HG03558 (cell line): ENCODE measurements at regions not wholly inside any gene's neighbourhood (a gene's known extent, or its start where the extent isn't known, plus 50 kb on each side); places are given as distances from the start of the nearest gene placed in this dataset.

Experiments
- ATAC-seq: cut with Tn5 transposase; IDR thresholded peaks from one replicate; pipeline ENCODE4 v1.9.1; 2021; ENCODE audit warnings: moderate number of reproducible peaks; ENCODE audit not compliant: unreplicated experiment; ENCODE audit errors: extremely low read depth

- no peak for ATAC-seq
Measured at GRCh38 chr3:44179246-44179645, 62.4 kb upstream of the TOPAZ1 start.

GRCh38 chr3:44184319-44184953 lies 57.2 kb upstream of the TOPAZ1 start:
- ATAC-seq = no peak

- ATAC-seq = no peak
Measured at GRCh38 chr3:44185396-44185915, 56.2 kb upstream of the TOPAZ1 start.

GRCh38 chr3:44186111-44186672 lies 55.5 kb upstream of the TOPAZ1 start:
- no peak for ATAC-seq

- ATAC-seq = no peak
Measured at GRCh38 chr3:44186712-44187111, 55.0 kb upstream of the TOPAZ1 start.
